CD14-positive monocyte (primary cell): ENCODE measurements at regions not wholly inside any gene's neighbourhood (a gene's known extent, or its start where the extent isn't known, plus 50 kb on each side); places are given as distances from the start of the nearest gene placed in this dataset.

Experiments used
- DNase-seq, 3 donors: peaks; one replicate each; pipeline ENCODE4 v3.0.0-alpha.2; 2011 to 2022
- H2AFZ ChIP-seq: 2 replicates; pipeline ENCODE4 v1.6.0; 2012; ENCODE audit warnings: mild to moderate bottlenecking, low read depth, low read length, inconsistent platforms; ENCODE audit not compliant: insufficient read depth, poor library complexity, severe bottlenecking
- H3K27ac ChIP-seq, 2 donors: 1 replicate in 1 of 2; 2 replicates in 1 of 2; pipeline ENCODE4 v1.5.1; 2012 to 2013; ENCODE audit warnings: low read length in 2 of 2, control low read depth in 1 of 2, inconsistent platforms in 1 of 2, low read depth in 1 of 2, mild to moderate bottlenecking in 1 of 2
- H3K27me3 ChIP-seq, 2 donors: one replicate each; pipeline versions ENCODE4 v1.6.0 to v1.6.1; 2011 to 2013; ENCODE audit warnings: low read length in 2 of 2; ENCODE audit not compliant: control insufficient read depth in 2 of 2, insufficient read depth in 2 of 2
- H3K36me3 ChIP-seq, 2 donors: replicated peaks in 1 of 2; 1 replicate in 1 of 2; 2 replicates in 1 of 2; pipeline versions ENCODE4 v1.5.1 to v1.6.1; 2012 to 2013; ENCODE audit warnings: low read length in 2 of 2, control low read depth in 1 of 2, inconsistent platforms in 1 of 2, mild to moderate bottlenecking in 1 of 2; ENCODE audit not compliant: insufficient read depth in 2 of 2, control insufficient read depth in 1 of 2
- H3K4me1 ChIP-seq, 2 donors: 1 replicate in 1 of 2; 2 replicates in 1 of 2; pipeline versions ENCODE4 v1.5.1 to v1.6.1; 2012 to 2013; ENCODE audit warnings: low read length in 2 of 2, control low read depth in 1 of 2, inconsistent platforms in 1 of 2, mild to moderate bottlenecking in 1 of 2, moderate library complexity in 1 of 2; ENCODE audit not compliant: insufficient read depth in 2 of 2, control insufficient read depth in 1 of 2
- H3K4me2 ChIP-seq: replicated peaks from 2 replicates; pipeline ENCODE3; 2012; ENCODE audit warnings: low read length, moderate library complexity, mild to moderate bottlenecking; ENCODE audit not compliant: poor library complexity, severe bottlenecking; ENCODE audit errors: extremely low read depth
- H3K4me3 ChIP-seq, 3 experiments: fragments of 200-600 bp in 1 of 3; sonication (generic) in 1 of 3; replicated peaks in 1 of 3; 1 replicate in 2 of 3; 2 replicates in 1 of 3; pipeline ENCODE4 v1.5.1; 2011 to 2013; ENCODE audit warnings: low read length in 3 of 3, mild to moderate bottlenecking in 3 of 3, control low read depth in 2 of 3, low read depth in 2 of 3, inconsistent platforms in 1 of 3, moderate library complexity in 1 of 3
- H3K79me2 ChIP-seq: 2 replicates; pipeline ENCODE4 v1.6.0; 2012; ENCODE audit warnings: mild to moderate bottlenecking, control low read depth, inconsistent platforms, low read length, moderate library complexity; ENCODE audit not compliant: insufficient read depth
- H3K9ac ChIP-seq: 2 replicates; pipeline ENCODE4 v1.6.0; 2017; ENCODE audit warnings: low read length, mild to moderate bottlenecking; ENCODE audit not compliant: insufficient read depth, poor library complexity, severe bottlenecking
- H3K9me3 ChIP-seq, 2 donors: replicated peaks in 1 of 2; 1 replicate in 1 of 2; 2 replicates in 1 of 2; pipeline versions ENCODE4 v1.5.1 to v1.6.1; 2012 to 2013; ENCODE audit warnings: low read length in 2 of 2, control low read depth in 1 of 2; ENCODE audit not compliant: control insufficient read depth in 1 of 2, insufficient read depth in 1 of 2
- H4K20me1 ChIP-seq: 2 replicates; pipeline ENCODE4 v1.6.0; 2012; ENCODE audit warnings: mild to moderate bottlenecking, low read length, control low read depth, moderate library complexity; ENCODE audit not compliant: insufficient read depth
- H3K27ac Mint-ChIP-seq, 7 donors: one replicate each; pipeline ENCODE4 v1.8.0; 2020; ENCODE audit warnings: mild to moderate bottlenecking in 7 of 7, mixed read lengths in 7 of 7, moderate library complexity in 6 of 7, inconsistent platforms in 2 of 7
- H3K27me3 Mint-ChIP-seq, 3 donors: one replicate each; pipeline ENCODE4 v1.8.0; 2021 to 2022; ENCODE audit warnings: low read depth in 3 of 3, mild to moderate bottlenecking in 3 of 3, mixed read lengths in 3 of 3, moderate library complexity in 3 of 3, inconsistent platforms in 1 of 3
- H3K36me3 Mint-ChIP-seq, 2 donors: one replicate each; pipeline ENCODE4 v1.8.0; 2020; ENCODE audit warnings: mixed read lengths in 2 of 2, inconsistent platforms in 1 of 2, mild to moderate bottlenecking in 1 of 2
- H3K4me1 Mint-ChIP-seq: one replicate; pipeline ENCODE4 v1.8.0; 2020; ENCODE audit warnings: mild to moderate bottlenecking, mixed read lengths
- H3K4me3 Mint-ChIP-seq, 2 donors: one replicate each; pipeline ENCODE4 v1.8.0; 2020; ENCODE audit warnings: mild to moderate bottlenecking in 2 of 2, mixed read lengths in 2 of 2, moderate library complexity in 1 of 2
- H3K9me3 Mint-ChIP-seq, 7 donors: one replicate each; pipeline ENCODE4 v1.8.0; 2020 to 2022; ENCODE audit warnings: mixed read lengths in 7 of 7, mild to moderate bottlenecking in 6 of 7, moderate library complexity in 6 of 7, inconsistent platforms in 2 of 7
- CTCF ChIP-seq: fragments of 200-600 bp; IDR thresholded peaks from one replicate; pipeline ENCODE4 v1.8.0; 2022; ENCODE audit warnings: antibody characterized with exemption, mild to moderate bottlenecking
- WGBS: methylation state at CpG from one replicate; pipeline ENCODE4 v1.1.5; 2013; ENCODE audit warnings: missing lambda C conversion rate; ENCODE audit not compliant: insufficient coverage; 5-methylcytosine and 5-hydroxymethylcytosine counted together
- intact Hi-C, 2 donors: fragments of 100-400 bp; cut with micrococcal nuclease; formaldehyde crosslinking; loops; one replicate each; pipeline versions ENCODE4 v1.15.0 to v1.15.1; 2023

DNA sequence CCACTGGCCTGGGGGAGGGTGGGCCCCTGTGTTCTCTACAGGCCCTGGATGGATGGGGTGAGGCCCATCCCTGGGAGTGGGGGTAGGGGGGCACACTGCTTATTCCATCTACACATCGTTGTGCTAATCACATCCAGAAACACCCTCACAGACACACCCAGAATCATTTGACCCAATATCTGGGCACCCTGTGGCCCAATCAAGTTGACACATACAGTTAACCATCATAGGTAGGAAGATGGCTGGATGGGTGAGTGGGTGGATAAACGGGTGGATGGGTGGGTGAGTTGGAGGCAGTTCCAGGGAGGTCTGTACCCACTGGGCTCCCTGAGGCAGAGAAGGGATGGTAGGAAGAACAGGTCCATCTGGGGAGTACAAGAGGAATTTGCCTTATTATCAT, 81.3 kb upstream of the LINC01488 start:
- peaks cover 2 to 3% of the 10 kb centered on the region in 2 donors for H3K36me3 Mint-ChIP-seq
- Histone ChIP-seq H3K4me2 (no peak overlapping the region), H3K79me2 (no peaks in the 10 kb centered on the region), H3K27ac (no peak overlapping the region), H3K27me3 (no peaks in the 10 kb centered on the region), H3K4me1 (peaks cover 23 to 27% of the 10 kb centered on the region in 2 donors), H3K4me3 (no peak overlapping the region), H3K9me3 (peaks cover 4 to 12% of the 10 kb centered on the region in 2 donors), H4K20me1 (no peaks in the 10 kb centered on the region), H2AFZ (no peak overlapping the region), H3K36me3 (no peaks in the 10 kb centered on the region), H3K9ac (no peak overlapping the region)
- H3K4me3 Mint-ChIP-seq: no peak overlapping the region
- H3K9me3 Mint-ChIP-seq: peaks cover 2 to 15% (median 11%) of the 10 kb centered on the region in 7 donors
- intact Hi-C loops: no loop called here
- peak overlapping the region in 1 of 7 donors; percentile 74 for H3K27ac Mint-ChIP-seq
- no CpG with 5 or more reads among the region's 2 CpGs for WGBS
- peaks cover 35% of the 10 kb centered on the region for H3K4me1 Mint-ChIP-seq
- peaks cover 2 to 6% (median 2%) of the 10 kb centered on the region in 3 donors for H3K27me3 Mint-ChIP-seq
- DNase-seq: no peak
- no peak for TF ChIP-seq CTCF

DNA sequence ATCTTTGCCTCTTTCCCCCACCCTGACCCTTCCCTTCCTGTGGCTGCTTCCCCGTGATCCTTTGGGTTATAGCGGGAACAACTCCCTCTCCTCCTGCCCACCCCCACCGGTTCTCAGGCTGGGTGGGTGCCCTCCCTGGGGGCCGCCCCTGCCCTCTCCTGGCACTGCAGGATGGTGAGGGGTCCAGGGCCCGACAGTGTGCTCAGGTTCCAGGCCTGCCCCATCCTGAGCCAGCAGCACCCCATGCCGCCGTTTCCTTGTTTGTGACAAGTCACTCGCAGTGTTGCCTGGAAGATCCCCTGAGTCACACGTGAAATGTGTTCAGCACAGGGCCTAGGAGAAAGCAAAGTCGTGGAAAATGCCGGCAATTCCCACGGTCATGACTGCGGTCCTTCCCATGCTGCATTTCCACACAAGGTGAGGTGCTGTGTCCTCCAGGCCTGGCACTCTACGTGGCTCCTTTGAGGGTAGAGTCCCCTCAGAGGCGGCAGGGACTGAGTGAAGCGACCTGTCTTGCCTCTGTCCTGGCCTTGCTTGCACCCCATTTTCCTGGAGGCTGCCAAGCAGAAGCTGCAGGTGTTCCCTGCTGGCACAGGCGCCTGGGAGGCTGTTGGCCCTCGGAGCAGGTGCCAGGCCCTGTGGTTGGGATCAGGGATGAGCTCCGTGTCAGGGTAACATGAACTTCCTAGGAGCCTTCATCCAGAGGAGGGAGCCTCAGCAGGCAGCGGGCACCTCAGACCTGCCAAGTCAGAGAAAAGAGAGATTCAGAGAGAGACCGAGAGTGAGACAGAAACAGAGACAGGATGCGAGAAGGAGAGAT, 80.5 kb upstream of the LINC01488 start:
- H3K4me3 Mint-ChIP-seq: peak overlapping the region; percentile 8 to 9

More for the DNA sequence above, 80.5 kb upstream of the LINC01488 start:
- peaks cover 2 to 15% (median 11%) of the 10 kb centered on the region in 7 donors for H3K9me3 Mint-ChIP-seq
- no peak for TF ChIP-seq CTCF
- H3K9ac ChIP-seq: peak overlapping the region; percentile 36
- peaks cover 2 to 3% of the 10 kb centered on the region in 2 donors for H3K36me3 Mint-ChIP-seq
- no peaks in the 10 kb centered on the region for H4K20me1 ChIP-seq
- no peaks in the 10 kb centered on the region for H3K79me2 ChIP-seq
- peak in 1 of 3 donors; percentile 44 for DNase-seq
- no peaks in the 10 kb centered on the region for H3K27me3 ChIP-seq
- H3K27ac Mint-ChIP-seq: no peak overlapping the region
- peaks cover 23 to 27% of the 10 kb centered on the region in 2 donors for H3K4me1 ChIP-seq
- H3K36me3 ChIP-seq: no peaks in the 10 kb centered on the region
- WGBS: 51% methylated on average over 17 of the region's 22 CpGs
- H3K9me3 ChIP-seq: peaks cover 4 to 12% of the 10 kb centered on the region in 2 donors
- H3K4me2 ChIP-seq: peak overlapping the region; percentile 26
- H3K27ac ChIP-seq: no peak overlapping the region
- peak overlapping the region in 1 of 3 experiments; percentile 20 for H3K4me3 ChIP-seq
- intact Hi-C loops: no loop called here
- no peak overlapping the region for H2AFZ ChIP-seq
- peaks cover 33% of the 10 kb centered on the region for H3K4me1 Mint-ChIP-seq
- H3K27me3 Mint-ChIP-seq: peaks cover 4 to 6% (median 5%) of the 10 kb centered on the region in 3 donors
